Neural cell (in vitro differentiated cells): ENCODE measurements at regions not wholly inside any gene's neighbourhood (a gene's known extent, or its start where the extent isn't known, plus 50 kb on each side); places are given as distances from the start of the nearest gene placed in this dataset.

Source experiments
- TF ChIP-seq, protein P1 (sequence below): fragments of 450-650 bp; IDR thresholded peaks from 2 replicates; pipeline ENCODE4 v1.5.1; 2014; ENCODE audit warnings: antibody characterized with exemption, mild to moderate bottlenecking, moderate library complexity; ENCODE audit not compliant: poor library complexity, severe bottlenecking
- TF ChIP-seq, protein P2 (sequence below): IDR thresholded peaks from 2 replicates; pipeline ENCODE4 v1.6.1; 2012; ENCODE audit warnings: borderline replicate concordance

DNA sequence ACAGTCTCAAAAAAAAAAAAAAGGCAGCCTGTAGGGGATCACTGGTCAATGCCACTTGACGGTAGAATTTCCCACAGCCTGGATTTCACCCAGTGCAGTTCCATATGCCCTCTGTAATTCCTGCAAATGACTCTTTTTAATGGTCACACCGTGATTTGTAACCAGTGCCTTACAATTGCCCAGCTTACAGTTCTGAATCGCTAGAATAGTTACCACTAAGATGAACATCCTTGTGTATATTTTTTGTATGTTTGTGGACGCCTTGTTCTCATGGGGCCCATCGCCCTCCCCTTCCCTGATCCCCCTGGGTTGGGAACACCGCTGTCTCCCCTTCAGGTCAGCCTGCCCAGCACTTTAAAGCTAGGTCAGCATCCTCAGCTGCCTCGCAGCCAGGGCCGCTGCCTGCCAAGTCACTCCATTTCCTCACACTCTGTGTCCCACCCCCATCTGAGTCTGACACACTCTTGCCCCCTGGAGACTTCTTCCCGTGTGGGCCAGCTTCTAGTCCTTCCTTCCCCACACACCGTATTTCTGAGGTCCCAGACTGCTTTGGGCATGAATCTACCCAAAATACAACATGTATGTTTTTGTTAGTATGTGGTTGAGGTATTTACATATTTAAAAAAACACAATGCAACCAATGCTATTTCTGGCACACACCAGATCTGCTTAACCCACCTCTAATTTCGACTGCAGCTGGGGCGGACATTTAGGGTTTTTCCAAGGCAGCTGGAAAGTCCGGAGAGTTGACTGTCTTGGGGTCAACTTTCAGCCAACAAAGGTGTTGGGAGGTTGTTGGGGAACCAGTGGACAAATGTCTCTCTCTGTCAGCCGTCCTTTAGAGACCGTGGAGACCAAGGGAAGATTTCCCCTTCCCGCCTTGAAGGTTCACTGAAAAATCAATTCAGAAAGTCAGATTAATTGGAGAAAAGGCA, 120.5 kb upstream of the NEK6 start:
- TF ChIP-seq, protein P1, sequence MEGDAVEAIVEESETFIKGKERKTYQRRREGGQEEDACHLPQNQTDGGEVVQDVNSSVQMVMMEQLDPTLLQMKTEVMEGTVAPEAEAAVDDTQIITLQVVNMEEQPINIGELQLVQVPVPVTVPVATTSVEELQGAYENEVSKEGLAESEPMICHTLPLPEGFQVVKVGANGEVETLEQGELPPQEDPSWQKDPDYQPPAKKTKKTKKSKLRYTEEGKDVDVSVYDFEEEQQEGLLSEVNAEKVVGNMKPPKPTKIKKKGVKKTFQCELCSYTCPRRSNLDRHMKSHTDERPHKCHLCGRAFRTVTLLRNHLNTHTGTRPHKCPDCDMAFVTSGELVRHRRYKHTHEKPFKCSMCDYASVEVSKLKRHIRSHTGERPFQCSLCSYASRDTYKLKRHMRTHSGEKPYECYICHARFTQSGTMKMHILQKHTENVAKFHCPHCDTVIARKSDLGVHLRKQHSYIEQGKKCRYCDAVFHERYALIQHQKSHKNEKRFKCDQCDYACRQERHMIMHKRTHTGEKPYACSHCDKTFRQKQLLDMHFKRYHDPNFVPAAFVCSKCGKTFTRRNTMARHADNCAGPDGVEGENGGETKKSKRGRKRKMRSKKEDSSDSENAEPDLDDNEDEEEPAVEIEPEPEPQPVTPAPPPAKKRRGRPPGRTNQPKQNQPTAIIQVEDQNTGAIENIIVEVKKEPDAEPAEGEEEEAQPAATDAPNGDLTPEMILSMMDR = no peak
- TF ChIP-seq, protein P2, sequence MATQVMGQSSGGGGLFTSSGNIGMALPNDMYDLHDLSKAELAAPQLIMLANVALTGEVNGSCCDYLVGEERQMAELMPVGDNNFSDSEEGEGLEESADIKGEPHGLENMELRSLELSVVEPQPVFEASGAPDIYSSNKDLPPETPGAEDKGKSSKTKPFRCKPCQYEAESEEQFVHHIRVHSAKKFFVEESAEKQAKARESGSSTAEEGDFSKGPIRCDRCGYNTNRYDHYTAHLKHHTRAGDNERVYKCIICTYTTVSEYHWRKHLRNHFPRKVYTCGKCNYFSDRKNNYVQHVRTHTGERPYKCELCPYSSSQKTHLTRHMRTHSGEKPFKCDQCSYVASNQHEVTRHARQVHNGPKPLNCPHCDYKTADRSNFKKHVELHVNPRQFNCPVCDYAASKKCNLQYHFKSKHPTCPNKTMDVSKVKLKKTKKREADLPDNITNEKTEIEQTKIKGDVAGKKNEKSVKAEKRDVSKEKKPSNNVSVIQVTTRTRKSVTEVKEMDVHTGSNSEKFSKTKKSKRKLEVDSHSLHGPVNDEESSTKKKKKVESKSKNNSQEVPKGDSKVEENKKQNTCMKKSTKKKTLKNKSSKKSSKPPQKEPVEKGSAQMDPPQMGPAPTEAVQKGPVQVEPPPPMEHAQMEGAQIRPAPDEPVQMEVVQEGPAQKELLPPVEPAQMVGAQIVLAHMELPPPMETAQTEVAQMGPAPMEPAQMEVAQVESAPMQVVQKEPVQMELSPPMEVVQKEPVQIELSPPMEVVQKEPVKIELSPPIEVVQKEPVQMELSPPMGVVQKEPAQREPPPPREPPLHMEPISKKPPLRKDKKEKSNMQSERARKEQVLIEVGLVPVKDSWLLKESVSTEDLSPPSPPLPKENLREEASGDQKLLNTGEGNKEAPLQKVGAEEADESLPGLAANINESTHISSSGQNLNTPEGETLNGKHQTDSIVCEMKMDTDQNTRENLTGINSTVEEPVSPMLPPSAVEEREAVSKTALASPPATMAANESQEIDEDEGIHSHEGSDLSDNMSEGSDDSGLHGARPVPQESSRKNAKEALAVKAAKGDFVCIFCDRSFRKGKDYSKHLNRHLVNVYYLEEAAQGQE = no peak
